SK-N-SH treated with all-trans-retinoic acid at 6 μM for 48 hours (cell line): ENCODE measurements at regions not wholly inside any gene's neighbourhood (a gene's known extent, or its start where the extent isn't known, plus 50 kb on each side); places are given as distances from the start of the nearest gene placed in this dataset.

Experiments
- ARNTL ChIP-seq: fragments of 450-650 bp; formaldehyde crosslinking; IDR thresholded peaks from 2 replicates; pipeline ENCODE4 v1.5.0; 2020; ENCODE audit warnings: low read depth, mild to moderate bottlenecking, moderate library complexity, borderline replicate concordance
- TCF4 ChIP-seq: fragments of 250-450 bp; sonication (Bioruptor Pico); IDR thresholded peaks from 2 replicates; pipeline ENCODE4 v1.8.0; 2021; ENCODE audit warnings: mild to moderate bottlenecking, moderate library complexity, borderline replicate concordance
- ZNF565 ChIP-seq: fragments of 450-650 bp; formaldehyde crosslinking; conservative IDR thresholded peaks from 2 replicates; pipeline ENCODE4 v1.5.0; 2020; ENCODE audit warnings: low read depth, mild to moderate bottlenecking, moderate library complexity
- TF ChIP-seq, protein P1 (sequence below): fragments of 250-450 bp; sonication (Bioruptor Pico); IDR thresholded peaks from 2 replicates; pipeline ENCODE4 v1.8.0; 2020; ENCODE audit warnings: mild to moderate bottlenecking, moderate library complexity, borderline replicate concordance
- TF ChIP-seq, protein P2 (sequence below): fragments of 250-450 bp; sonication (Bioruptor Pico); IDR thresholded peaks from 2 replicates; pipeline ENCODE4 v1.5.1; 2020; ENCODE audit warnings: low read depth, mild to moderate bottlenecking, moderate library complexity

DNA sequence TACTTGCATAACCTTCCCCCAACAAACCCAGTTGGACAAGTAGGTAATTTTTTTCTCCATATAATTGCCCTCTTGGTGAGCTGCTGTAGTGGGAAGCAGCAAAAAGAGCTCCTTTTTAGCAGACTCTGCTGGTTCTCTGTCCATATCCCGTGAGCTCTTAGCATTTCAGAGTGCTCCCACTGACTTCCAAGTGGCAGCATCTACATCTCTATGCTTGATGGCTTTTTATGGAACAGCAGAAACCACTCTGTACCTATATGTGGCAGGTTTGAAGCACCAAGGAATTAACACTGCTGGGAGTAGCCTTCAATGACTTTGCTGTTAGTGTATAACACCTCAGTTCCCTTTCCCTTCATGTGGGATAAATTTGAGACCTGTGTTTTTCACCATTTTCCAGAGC lies 168.4 kb upstream of the NHS start:
- TF ChIP-seq, protein P1, sequence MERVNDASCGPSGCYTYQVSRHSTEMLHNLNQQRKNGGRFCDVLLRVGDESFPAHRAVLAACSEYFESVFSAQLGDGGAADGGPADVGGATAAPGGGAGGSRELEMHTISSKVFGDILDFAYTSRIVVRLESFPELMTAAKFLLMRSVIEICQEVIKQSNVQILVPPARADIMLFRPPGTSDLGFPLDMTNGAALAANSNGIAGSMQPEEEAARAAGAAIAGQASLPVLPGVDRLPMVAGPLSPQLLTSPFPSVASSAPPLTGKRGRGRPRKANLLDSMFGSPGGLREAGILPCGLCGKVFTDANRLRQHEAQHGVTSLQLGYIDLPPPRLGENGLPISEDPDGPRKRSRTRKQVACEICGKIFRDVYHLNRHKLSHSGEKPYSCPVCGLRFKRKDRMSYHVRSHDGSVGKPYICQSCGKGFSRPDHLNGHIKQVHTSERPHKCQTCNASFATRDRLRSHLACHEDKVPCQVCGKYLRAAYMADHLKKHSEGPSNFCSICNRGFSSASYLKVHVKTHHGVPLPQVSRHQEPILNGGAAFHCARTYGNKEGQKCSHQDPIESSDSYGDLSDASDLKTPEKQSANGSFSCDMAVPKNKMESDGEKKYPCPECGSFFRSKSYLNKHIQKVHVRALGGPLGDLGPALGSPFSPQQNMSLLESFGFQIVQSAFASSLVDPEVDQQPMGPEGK (CRISPR knock-in tag): no peak
- TF ChIP-seq, protein P2, sequence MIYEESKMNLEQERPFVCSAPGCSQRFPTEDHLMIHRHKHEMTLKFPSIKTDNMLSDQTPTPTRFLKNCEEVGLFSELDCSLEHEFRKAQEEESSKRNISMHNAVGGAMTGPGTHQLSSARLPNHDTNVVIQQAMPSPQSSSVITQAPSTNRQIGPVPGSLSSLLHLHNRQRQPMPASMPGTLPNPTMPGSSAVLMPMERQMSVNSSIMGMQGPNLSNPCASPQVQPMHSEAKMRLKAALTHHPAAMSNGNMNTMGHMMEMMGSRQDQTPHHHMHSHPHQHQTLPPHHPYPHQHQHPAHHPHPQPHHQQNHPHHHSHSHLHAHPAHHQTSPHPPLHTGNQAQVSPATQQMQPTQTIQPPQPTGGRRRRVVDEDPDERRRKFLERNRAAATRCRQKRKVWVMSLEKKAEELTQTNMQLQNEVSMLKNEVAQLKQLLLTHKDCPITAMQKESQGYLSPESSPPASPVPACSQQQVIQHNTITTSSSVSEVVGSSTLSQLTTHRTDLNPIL (CRISPR knock-in tag): no peak
- TF ChIP-seq ARNTL (CRISPR knock-in tag) (no peak), TCF4 (no peak), ZNF565 (CRISPR knock-in tag) (no peak)
